ENCODE measurements at regions not wholly inside any gene's neighbourhood (a gene's known extent, or its start where the extent isn't known, plus 50 kb on each side); places are given as distances from the start of the nearest gene placed in this dataset.

GRCh38 chr9:90054810-90055209 lies 450.0 kb downstream of the GADD45G start:
- Histone ChIP-seq H3K36me3 (ENCODE audit: control insufficient read depth in 2 of 2, insufficient read depth in 2 of 2, low read length in 1 of 2) (no peaks in the 10 kb centered on the region), H3K4me2 (ENCODE audit: control insufficient read depth, insufficient read depth) (no peak overlapping the region), H3K4me3 (no peak overlapping the region), H3K9me3 (replicated peaks; ENCODE audit: control insufficient read depth, insufficient read depth, low read length) (no peaks in the 10 kb centered on the region), H3K9ac (ENCODE audit: control insufficient read depth, insufficient read depth, low read length) (no peak overlapping the region), H2AFZ (ENCODE audit: control insufficient read depth, low read depth, low read length) (no peak overlapping the region), H3K27me3 (replicated peaks in 1 of 2; ENCODE audit: control insufficient read depth in 2 of 2, insufficient read depth in 2 of 2, low read length in 1 of 2) (no peaks in the 10 kb centered on the region; a peak in 2 of 4 replicates), H3K4me1 (ENCODE audit: control insufficient read depth, insufficient read depth, low read length) (no peaks in the 10 kb centered on the region), H3K27ac (ENCODE audit: control insufficient read depth, insufficient read depth) (no peak overlapping the region), H3K79me2 (ENCODE audit: control insufficient read depth, insufficient read depth, low read length) (no peaks in the 10 kb centered on the region), H4K20me1 (ENCODE audit: control insufficient read depth, insufficient read depth) (no peaks in the 10 kb centered on the region)
- DNase-seq (ENCODE audit: low read depth, low spot score) (no peak), ATAC-seq (no peak), FAIRE-seq (no peak)
- ChIA-PET SMC1A (ENCODE audit: uncharacterized antibody, unreplicated experiment) (no interaction called here), POLR2A (no interaction called here), CTCF (interaction anchor here (0.7 to 1.4 kb wide), 3 partner anchors 16 to 453 kb away, joined by 3 read pairs; no protein-coding TSS in a partner anchor), RAD21 (ENCODE audit: unreplicated experiment) (interaction anchor here (0.8 kb wide), 1 partner anchor 452 kb away, joined by 3 read pairs; no protein-coding TSS in a partner anchor)
- in situ Hi-C loops (cut with MboI) (no loop called here), intact Hi-C loops (cut with micrococcal nuclease; ENCODE audit: unreplicated experiment) (no loop called here)
- no peak for TF ChIP-seq SKIL (IDR thresholded peaks at IDR 0.05; ENCODE audit: low read depth, poor library complexity, severe bottlenecking)
- no peak for TF ChIP-seq BRCA1 (IDR thresholded peaks at IDR 0.05; ENCODE audit: low read depth, low read length)
- TF ChIP-seq SMC3 (IDR thresholded peaks at IDR 0.05; ENCODE audit: borderline replicate concordance, low read length), result no peak
- TF ChIP-seq BCLAF1 (IDR thresholded peaks at IDR 0.05), result no peak
- no peak for TF ChIP-seq SUPT20H (IDR thresholded peaks at IDR 0.05; ENCODE audit: borderline replicate concordance, control insufficient read depth, low read depth, low read length)
- no peak for TF ChIP-seq ZZZ3 (IDR thresholded peaks at IDR 0.05; ENCODE audit: control insufficient read depth, insufficient read length, low read depth)
- no peak for TF ChIP-seq CEBPZ (IDR thresholded peaks at IDR 0.05; ENCODE audit: low read depth, low read length)
- no TSS peak for BruUV-seq (replicated peaks)
